GM18907 (cell line): ENCODE measurements at regions not wholly inside any gene's neighbourhood (a gene's known extent, or its start where the extent isn't known, plus 50 kb on each side); places are given as distances from the start of the nearest gene placed in this dataset.

Experiments
- ATAC-seq: cut with Tn5 transposase; IDR thresholded peaks from one replicate; pipeline ENCODE4 v1.9.1; 2021; ENCODE audit warnings: mild to moderate bottlenecking, moderate library complexity; ENCODE audit not compliant: unreplicated experiment

DNA sequence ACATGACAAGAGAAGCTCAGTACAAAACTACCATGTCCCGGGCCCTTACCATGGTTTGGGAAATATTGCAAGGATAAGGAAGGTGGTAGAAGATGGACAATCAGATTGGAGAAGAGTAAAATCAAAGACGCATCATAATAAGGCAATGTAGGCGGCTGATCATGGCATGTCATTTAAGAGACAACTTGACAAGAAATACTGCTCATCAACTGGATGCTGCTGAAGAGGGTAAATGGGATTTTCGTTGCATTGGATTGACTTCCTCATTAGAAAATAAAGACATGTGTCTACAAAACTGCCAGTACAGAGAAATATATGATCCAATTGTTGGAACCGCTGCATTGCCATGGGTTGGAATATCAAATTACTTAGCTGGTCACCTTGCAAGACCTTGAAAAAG, 238.3 kb upstream of the NCKAP5 start:
- ATAC-seq, result no peak

DNA sequence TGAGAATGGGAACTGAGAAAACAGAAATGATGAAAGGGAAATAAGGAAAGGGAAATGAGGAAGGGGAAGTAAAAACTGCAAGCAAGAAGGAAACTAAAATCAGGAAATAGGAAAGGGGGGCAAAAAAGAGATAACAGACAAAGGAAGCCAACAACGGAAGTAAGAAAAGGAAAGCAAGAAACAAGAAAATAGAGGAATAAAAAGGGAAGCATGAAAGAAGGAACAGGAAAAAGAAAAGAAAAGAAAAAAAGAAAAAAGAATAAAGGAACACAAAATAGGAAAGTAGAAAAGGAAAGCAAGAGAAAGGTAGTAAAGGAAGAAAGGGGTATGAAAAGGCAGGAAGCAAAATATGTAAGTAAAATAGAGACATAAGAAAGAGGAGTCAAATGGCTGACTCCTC, 241.2 kb upstream of the NCKAP5 start:
- no peak for ATAC-seq

DNA sequence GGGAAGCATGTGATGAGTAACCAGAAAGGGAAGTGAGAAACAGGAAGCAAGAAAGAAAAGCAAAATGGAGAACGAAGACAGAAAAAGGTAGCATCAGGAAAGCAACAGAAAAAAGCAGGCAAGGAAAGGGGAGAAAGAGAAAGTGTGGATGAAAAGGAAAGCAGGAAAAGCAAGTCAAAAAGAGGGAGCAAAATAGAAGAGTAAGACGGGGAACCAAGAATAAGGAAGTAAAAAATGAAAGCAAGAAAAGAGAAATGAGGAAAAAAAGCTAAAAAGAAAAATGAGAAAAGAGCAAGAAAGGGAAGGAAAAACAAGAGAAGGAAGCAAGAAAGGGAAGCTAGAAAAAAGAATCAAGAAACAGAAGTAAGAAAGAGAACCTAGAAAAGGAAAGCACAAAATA, 242.3 kb upstream of the NCKAP5 start:
- ATAC-seq, result no peak

DNA sequence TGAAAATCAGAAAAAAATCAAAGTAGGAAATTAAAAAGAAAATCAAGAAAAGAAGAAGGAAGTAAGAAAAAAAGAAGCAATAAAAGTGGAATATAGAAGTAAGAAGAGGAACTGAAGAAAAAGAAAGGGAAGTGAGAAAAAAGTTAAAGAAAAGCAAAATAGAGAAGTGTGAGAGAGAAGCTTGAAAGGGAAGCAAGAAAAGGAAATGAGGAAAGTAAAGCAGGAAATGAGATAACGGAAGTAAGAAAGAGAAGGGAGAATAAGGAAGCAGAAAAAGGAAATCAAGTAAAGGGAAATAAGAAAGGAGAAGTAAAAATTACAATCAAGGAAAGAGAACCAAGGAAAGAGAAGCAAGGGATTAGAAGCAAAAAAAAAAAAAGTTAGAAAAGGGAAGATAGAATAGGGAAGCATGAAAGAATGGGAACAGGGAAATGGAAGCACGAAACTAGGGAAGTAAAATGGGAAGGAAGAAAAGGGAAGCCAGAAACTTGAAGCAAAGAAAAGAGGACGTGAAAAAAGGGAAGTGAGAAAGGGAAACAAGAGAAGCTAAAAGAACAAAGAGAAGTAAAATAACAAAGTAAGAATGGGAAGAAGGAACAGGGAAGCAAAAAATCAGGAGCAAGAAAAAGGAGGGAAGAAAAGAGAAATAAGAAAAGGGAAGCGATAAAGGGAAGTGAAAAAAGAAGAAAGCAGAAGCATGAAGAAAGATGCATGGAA, 243.3 kb upstream of the NCKAP5 start:
- ATAC-seq, result no peak

DNA sequence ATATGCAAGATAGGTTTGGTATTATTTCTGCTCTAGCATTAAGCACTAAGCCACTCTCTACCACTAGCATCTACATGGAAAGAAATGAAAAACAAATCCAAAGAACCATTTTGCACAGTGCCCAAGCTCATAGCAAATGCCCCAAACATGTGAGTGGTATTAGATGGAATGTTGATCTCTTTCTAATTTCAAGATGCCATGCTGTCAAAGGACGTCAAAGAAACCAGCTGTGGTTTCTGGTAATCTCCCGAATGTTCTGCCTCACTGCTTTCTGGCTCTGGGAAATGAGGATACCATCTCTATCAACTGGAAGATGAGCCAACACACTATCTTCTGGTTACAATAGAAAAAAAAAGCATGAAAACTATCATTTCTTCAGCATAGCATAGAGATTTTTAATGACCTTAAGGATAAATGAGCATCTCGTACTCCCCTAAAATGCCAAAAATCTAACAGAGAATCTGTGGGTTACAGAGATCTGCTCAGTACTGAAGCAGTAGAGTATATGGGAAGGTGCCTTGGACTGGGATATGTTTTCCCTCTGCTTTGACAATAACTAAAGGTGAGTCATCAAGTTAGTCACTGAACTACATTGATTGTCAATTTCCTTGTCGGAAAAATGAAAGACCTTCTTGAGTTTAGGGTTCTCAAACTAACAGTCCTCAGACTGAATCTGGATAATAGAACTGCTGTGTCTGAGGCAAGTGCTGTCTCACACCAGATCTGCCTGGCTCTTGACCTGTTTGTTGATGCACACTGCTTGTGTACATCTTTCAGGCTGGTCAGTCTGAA, 244.8 kb upstream of the NCKAP5 start:
- ATAC-seq, result no peak

DNA sequence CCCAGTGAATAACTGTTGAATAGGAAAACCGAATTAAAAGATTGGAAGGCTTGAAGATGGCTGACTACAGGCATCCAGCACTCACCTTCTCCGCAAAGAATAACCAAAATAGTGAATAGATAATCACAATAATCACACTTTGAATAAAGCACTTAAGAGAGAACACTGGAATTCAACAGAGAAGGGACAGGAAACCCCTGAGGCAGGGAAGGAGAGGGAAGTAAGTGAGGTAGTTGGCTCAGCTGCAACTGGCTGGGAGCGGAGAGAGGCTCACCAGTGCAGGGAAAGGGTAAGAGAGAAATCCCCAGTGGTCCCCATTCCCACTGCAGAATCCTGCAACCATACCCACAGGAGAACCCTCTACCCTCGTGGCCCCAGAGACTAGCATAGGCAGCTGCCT, 246.6 kb upstream of the NCKAP5 start:
- no peak for ATAC-seq

DNA sequence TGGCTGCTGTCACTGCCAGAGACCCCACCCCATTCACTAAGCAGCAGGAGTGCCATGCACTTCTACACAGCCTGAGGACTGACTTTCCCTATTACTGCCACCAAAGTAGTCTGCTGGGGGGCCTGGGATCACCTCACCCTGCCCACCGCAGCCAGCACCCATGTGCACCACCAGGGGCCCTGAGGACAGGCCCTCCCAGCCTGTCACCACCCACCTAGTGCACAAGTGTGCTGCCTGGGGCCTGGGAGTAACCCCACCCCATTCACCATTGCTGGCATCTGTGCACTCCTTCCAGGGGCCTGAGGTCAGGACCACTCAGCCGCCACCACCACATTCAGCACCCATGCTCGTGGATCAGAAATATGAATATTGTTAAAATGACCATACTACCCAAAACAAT, 247.8 kb upstream of the NCKAP5 start:
- ATAC-seq, result no peak

DNA sequence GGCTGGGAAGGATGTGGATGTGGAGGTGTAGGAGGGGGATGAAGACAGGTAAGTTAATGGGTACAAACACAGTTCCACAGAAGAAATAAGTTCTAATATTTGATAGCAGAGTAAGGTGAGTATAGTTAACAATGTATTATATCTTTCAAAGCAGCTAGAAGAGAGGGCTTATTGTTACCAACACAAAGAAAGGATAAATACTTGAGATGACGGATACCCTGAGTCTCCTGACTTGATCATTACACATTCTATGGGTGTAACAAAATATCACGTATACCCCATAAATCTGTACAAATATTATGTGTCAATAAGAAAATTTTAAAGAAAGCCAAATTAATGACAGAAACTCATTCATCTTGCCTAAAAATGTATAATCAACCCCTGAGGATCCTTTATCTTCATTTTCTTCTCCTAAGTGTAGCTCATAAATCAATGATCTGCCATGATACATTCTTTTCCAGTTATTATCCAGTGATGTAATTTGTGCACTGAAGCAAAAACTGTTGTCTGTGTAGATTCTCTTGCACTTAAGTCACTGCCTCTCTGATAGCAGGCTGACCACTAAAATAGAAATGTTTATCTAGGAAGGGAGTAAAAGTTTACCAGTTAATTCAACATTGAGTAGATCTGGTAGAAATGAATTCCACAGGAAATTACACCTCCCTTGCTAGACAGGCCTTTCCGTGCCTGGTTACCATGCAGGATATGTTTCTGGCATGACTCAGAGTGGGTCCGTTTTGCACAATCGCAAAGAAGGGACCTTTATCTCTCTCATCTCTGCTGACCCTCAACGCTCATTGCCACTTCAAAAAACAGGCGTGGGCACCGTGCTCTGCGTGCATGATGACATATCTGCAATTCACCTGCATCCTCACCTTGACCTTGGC, 249.7 kb upstream of the NCKAP5 start:
- ATAC-seq, result no peak

DNA sequence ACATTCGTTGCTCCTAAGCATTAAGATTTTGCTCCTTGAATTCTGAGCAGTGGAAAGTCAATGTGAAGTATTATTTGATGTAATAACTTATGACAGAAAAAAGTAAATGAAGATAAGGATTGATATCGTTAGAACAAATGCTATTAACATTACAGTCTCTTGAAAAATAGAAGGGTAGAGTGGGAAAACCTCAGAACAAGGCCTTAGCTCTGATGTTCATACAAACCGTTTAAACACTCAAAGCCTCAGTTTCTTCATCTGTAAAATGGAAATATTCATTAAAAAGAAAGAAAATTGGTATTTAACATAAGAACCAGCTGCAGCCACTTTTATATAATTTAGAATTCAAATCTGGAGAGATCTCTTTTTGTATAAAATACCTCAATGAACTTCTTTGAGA, 250.4 kb upstream of the NCKAP5 start:
- no peak for ATAC-seq

DNA sequence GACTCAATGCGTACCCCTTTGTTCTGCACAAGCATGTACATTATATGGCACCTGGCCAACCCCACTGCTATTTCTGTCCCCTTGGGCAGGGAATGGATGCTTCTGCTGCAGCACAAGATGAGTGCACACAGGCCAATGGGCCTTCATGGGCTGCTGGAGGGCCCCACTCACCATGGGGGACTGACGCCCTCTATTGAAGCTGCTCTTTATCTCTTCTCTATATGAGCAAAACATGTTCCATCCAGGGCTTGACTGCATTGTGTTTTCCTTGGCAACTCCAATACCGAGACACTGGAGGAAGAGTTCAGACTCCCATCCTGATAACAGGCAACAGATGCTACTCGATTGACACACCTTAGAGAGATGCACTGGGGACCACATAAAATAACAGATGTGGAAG, 251.6 kb upstream of the NCKAP5 start:
- ATAC-seq, result no peak

DNA sequence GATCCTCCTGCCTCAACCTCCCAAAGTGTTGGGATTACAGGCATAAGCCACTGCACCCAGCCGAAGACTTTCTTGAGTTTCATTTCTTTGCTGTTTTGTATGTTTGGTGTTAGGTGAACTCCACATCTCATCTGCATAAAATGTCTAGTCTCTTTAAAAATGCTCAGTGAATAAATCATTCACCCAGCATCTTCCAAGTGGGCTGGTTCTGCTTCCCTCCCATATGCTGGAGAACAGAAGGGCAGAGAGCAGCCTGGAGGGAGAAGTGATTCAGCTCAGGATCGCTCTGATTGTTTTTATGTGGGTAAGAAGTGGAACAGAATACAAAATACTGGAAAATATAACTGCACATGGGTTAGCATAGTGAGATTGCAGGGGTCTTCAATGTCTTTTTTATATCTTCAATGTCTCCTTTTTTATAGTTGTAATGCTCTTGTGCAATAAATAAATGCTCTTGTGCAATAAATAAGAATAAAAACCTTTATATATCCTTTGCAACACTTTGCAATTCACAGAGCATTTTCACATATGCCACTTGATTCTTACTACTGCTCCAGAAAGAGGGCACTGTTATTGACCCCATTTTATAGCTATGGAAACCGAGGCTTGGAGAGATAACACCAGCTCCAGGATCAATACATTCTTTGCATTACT, 253.0 kb upstream of the NCKAP5 start:
- ATAC-seq, result no peak

DNA sequence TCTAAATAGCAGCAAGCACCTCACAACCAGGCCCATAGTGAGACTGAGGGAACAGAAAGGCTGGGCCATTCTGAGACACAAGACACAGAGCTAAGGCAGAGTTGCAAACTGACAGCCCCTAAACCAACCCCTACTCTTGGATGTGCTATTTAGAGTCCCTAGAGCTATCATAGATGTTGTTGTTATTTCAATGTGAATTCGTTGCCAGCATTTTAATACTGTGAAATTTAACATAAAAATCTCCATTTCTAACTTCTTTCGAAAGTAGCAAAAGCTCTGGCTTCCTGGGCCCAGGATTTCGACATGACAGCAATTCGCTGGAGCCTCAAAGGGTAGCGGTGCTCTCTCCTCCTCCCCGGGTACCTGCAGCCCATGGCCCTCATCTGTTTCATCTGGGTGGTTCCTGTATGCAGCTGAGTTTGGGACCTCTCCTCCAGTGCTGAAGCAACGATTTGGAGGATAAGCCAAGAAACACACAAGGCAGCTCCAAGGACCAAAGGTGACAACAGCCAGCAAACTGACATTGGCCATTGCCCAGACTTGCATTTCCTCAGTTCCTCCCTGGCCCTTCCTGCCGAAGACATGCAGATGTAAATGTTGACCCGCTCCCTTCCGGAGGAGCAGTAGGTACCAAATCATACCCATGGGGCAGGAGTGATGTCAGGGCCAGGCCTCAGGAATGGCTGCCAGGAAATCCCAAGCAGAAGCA, 254.4 kb upstream of the NCKAP5 start:
- ATAC-seq, result no peak

DNA sequence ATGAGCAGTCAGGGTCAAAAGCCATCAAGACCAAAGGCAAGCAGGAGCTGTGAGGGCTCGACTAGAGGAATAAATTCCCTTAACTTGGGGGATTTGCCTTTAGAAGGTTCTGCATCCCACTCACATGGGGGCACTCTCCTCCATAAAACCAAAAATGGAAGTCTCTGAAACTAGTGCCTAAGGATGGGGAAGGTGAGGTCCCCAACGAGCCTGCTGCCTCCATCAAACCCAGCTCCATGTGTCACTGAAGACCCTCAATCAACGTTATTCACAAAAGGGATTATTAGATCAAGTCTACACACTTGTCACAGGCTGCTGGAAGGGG, 254.9 kb upstream of the NCKAP5 start:
- no peak for ATAC-seq

DNA sequence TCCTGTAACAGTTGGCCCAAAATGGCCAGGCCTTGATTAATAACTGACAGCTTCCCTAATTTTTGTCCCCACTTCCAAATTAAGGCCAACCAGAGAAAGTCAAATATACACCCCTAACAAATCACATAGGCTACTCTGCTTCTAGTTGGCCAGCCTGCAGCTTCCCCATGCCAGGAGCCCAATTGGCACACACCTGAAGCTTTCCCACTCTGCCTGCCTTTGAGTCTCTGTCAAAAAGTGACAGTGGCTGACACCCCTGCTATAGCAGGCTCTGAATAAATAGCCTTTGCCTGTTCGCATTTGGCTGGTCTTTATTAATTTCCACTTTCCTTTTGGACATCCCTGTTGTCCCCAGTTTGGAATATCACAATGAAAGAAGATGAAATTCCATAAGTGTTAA, 256.6 kb upstream of the NCKAP5 start:
- ATAC-seq, result no peak

DNA sequence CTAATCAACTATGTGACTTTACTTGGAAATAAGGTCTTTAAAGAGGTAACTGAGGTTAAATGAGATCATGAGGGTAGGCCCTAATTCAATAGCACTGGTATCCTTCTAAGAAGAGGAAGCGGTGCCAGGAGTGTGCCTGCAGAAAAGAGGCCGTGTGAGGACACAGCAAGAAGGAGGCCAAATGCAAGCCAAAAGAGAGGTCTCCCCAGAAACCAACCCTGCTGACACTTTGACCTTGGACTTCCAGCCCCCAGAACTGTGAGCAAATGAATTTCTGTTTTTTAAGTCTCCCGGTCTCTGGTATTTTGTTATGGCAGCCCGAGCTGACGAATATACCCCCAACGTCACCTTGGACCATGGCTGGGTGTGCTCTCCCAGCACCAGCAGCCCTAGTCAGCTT, 257.5 kb upstream of the NCKAP5 start:
- ATAC-seq, result no peak

DNA sequence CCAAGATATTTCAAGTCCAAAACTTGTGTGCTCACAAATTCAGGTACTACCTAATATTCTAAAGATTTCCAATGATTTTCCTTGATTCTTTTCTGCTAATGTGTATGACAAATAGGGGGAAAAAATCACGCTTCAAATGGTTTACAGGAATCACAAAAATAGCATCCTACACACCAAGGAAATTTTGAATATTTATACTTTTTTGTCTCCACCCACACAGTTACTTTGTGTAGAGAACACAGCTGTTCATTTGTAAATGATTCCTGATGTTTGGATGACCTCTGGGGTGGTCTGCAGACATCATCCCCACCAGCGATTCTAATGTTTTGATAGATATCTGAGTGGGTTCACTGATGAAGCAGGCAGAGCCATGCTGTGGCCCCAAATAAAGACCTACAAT, 260.6 kb upstream of the NCKAP5 start:
- ATAC-seq, result no peak

DNA sequence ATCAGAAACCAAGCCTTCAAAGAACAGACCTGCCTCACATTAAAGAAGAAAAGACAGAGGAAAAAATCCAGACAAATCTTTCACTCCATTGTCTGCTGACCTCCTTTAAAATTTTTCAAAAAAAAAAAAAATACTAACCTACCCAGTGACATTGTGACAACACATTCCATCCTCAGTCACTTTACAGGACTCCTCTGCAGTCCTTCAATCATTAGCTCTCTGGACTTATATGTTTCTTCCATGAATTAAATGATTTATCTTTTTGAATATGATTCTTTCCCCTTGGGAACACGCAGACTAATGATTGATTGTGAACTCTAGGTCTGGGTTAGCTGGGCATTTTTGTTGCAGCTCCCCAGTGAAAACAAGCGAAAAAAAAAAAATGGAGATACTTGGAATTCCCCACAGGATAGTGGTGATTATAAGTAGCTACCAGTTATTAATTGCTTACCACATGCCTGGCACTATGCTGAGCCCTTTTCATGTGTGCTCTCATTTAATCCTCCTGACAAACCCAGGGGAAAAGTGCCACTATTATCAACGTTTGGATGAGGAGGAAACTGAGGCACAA, 261.3 kb upstream of the NCKAP5 start:
- ATAC-seq, result no peak

DNA sequence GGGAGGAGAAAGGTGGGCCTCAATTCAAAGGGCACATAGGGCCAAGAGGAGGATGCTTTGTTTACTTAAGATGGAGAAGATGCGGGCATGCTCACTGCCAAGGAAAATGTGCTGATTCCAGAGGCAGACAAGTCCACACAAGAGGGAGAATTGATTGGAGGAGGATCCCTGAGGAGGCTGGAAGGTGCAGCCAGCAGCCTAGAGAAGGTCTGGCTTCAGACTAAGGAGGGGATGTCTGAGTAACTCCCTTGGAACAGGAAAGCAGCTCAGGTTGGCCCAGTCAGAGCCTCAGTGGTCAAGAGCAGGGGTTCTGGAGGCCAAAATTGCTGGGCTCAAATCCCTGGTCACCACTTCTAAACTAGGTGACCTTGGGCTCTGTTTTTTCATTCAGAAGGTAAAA, 265.5 kb upstream of the NCKAP5 start:
- ATAC-seq, result no peak

DNA sequence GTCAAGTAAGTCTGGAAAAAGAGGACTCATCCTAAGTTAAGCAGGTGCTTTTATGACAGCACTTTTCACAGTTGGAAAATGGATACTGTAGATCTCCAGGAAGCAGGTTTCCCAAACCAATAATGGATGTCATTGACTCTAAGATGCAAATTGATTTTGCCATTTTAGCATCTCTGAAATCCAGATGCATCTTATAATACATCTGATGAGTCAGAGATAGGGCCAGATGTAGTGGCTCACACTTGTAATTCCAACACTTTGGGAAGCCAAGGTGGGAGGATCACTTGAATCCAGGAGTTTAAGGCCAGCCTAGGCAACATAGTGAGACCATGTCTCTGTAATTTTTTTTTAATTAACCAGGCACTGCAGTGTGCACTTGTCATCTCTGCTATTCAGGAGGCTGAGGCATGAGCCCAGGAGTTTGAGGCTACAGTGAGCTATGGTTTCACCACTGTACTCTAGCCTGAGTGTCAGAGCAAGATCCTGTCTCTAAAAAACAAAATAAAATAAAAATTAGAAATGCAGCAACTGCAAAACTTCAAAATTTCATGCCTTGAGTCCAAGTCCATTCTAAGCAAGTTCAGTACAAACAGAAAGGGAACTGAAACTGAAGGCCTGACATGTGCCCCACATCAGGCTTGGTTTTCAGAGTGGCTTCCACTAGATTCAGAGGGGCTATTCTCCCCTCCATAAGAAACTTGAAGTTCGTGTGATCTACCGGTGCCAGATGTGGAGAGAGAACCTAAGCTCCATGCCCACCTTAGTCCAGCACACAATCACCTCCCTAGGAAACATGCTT, 267.8 kb upstream of the NCKAP5 start:
- ATAC-seq, result peak; percentile 65
